OCI-LY3 (cell line): ENCODE measurements at regions not wholly inside any gene's neighbourhood (a gene's known extent, or its start where the extent isn't known, plus 50 kb on each side); places are given as distances from the start of the nearest gene placed in this dataset.

Experiments
- H2AFZ ChIP-seq: fragments of 200-600, 300-600 bp; shearing (Covaris generic); 2 replicates; pipeline ENCODE4 v1.6.0; 2014; ENCODE audit warnings: antibody characterized with exemption, low read depth, low read length
- H3K27ac ChIP-seq: fragments of 200-600, 300-600 bp; sonication (generic); 2 replicates; pipeline ENCODE4 v1.5.1; 2014; ENCODE audit warnings: mild to moderate bottlenecking, low read length, moderate library complexity, mixed read lengths
- H3K27me3 ChIP-seq: fragments of 200-600, 300-600 bp; sonication (generic); 2 replicates; pipeline ENCODE4 v1.6.1; 2014; ENCODE audit warnings: low read depth, low read length, mixed read lengths
- H3K36me3 ChIP-seq: fragments of 200-600, 300-600 bp; sonication (generic); replicated peaks from 2 replicates; pipeline ENCODE3; 2014; ENCODE audit warnings: low read depth, low read length, mixed read lengths
- H3K4me1 ChIP-seq: fragments of 300-600, 200-600 bp; sonication (generic); 2 replicates; pipeline ENCODE4 v1.6.1; 2014; ENCODE audit warnings: low read length, mixed read lengths
- H3K4me2 ChIP-seq: fragments of 200-600, 300-600 bp; sonication (generic); 2 replicates; pipeline ENCODE4 v1.6.1; 2014; ENCODE audit warnings: low read length, mixed read lengths
- H3K4me3 ChIP-seq: fragments of 300-600, 200-600 bp; sonication (generic); 2 replicates; pipeline ENCODE4 v1.5.1; 2014; ENCODE audit warnings: antibody characterized with exemption, mild to moderate bottlenecking, low read length, moderate library complexity
- H3K79me2 ChIP-seq: fragments of 300-600, 200-600 bp; shearing (Covaris generic); 2 replicates; pipeline ENCODE4 v1.6.1; 2014; ENCODE audit warnings: mild to moderate bottlenecking, low read length, mixed read lengths
- H3K9ac ChIP-seq: fragments of 300-600, 200-600 bp; shearing (Covaris generic); 2 replicates; pipeline ENCODE4 v1.6.0; 2014; ENCODE audit warnings: mild to moderate bottlenecking, low read length, moderate library complexity
- H3K9me3 ChIP-seq: fragments of 200-600, 300-600 bp; shearing (Covaris generic); 2 replicates; pipeline ENCODE4 v1.6.1; 2014; ENCODE audit warnings: low read length, mixed read lengths; ENCODE audit not compliant: insufficient read depth
- H4K20me1 ChIP-seq: fragments of 200-600, 300-600 bp; sonication (generic); 2 replicates; pipeline ENCODE4 v1.6.1; 2016; ENCODE audit warnings: low read length, mixed read lengths; ENCODE audit not compliant: insufficient read depth
- CTCF ChIP-seq: fragments of 200-600, 300-600 bp; sonication (generic); IDR thresholded peaks from 2 replicates; pipeline ENCODE4 v1.5.1; 2014; ENCODE audit warnings: antibody characterized with exemption, low read length, low read depth
- EZH2phosphoT487 ChIP-seq: fragments of 200-600 bp; shearing (Covaris generic); IDR thresholded peaks from 2 replicates; pipeline ENCODE4 v1.6.1; 2018; ENCODE audit warnings: antibody characterized with exemption, mixed run types, low read depth

GRCh38 chr7:106573125-106573663 lies 87.8 kb downstream of the CCDC71L start:
- Histone ChIP-seq H3K4me1 (peaks cover 19% of the 10 kb centered on the region), H2AFZ (no peak overlapping the region), H3K4me2 (no peak overlapping the region), H3K9me3 (no peaks in the 10 kb centered on the region), H3K27me3 (no peaks in the 10 kb centered on the region), H3K9ac (no peak overlapping the region), H3K4me3 (no peak overlapping the region), H3K79me2 (no peaks in the 10 kb centered on the region), H3K36me3 (no peaks in the 10 kb centered on the region), H4K20me1 (no peaks in the 10 kb centered on the region), H3K27ac (no peak overlapping the region)
- TF ChIP-seq CTCF (no peak), EZH2phosphoT487 (no peak)

- Histone ChIP-seq H3K9me3 (no peaks in the 10 kb centered on the region), H3K27ac (no peak overlapping the region), H3K4me1 (peaks cover 20% of the 10 kb centered on the region), H3K79me2 (no peaks in the 10 kb centered on the region), H3K9ac (no peak overlapping the region), H2AFZ (no peak overlapping the region), H3K4me3 (no peak overlapping the region), H3K36me3 (no peaks in the 10 kb centered on the region), H3K4me2 (no peak overlapping the region), H4K20me1 (no peaks in the 10 kb centered on the region), H3K27me3 (no peaks in the 10 kb centered on the region)
- no peak for TF ChIP-seq CTCF
- no peak for TF ChIP-seq EZH2phosphoT487
Observed at GRCh38 chr7:106572394-106573124, 88.4 kb downstream of the CCDC71L start.

GRCh38 chr7:106571563-106571962 lies 89.4 kb downstream of the CCDC71L start:
- Histone ChIP-seq H3K79me2 (no peaks in the 10 kb centered on the region), H3K9ac (no peak overlapping the region), H2AFZ (no peak overlapping the region), H3K27ac (no peak overlapping the region), H3K4me2 (no peak overlapping the region), H3K36me3 (no peaks in the 10 kb centered on the region), H4K20me1 (no peaks in the 10 kb centered on the region), H3K4me1 (peaks cover 20% of the 10 kb centered on the region), H3K27me3 (no peaks in the 10 kb centered on the region), H3K9me3 (no peaks in the 10 kb centered on the region), H3K4me3 (no peak overlapping the region)
- TF ChIP-seq EZH2phosphoT487 (no peak), CTCF (no peak)

- H3K9ac ChIP-seq, result no peak overlapping the region
- H2AFZ ChIP-seq, result no peak overlapping the region
- H3K27ac ChIP-seq, result no peak overlapping the region
- no peak for TF ChIP-seq CTCF
- no peak for TF ChIP-seq EZH2phosphoT487
- H4K20me1 ChIP-seq, result no peaks in the 10 kb centered on the region
- no peaks in the 10 kb centered on the region for H3K36me3 ChIP-seq
- H3K9me3 ChIP-seq, result no peaks in the 10 kb centered on the region
- H3K4me3 ChIP-seq, result no peak overlapping the region
- H3K27me3 ChIP-seq, result no peaks in the 10 kb centered on the region
- H3K4me1 ChIP-seq, result peaks cover 20% of the 10 kb centered on the region
- H3K4me2 ChIP-seq, result no peak overlapping the region
- no peaks in the 10 kb centered on the region for H3K79me2 ChIP-seq
Observed at GRCh38 chr7:106570948-106571418, 90.0 kb downstream of the CCDC71L start.
